Transverse colon (tissue), 4 donors: ENCODE measurements at regions not wholly inside any gene's neighbourhood (a gene's known extent, or its start where the extent isn't known, plus 50 kb on each side); places are given as distances from the start of the nearest gene placed in this dataset.

Experiments
- DNase-seq: peaks from one replicate; pipeline ENCODE4 v3.0.0-alpha.2; 2019
- H3K27ac ChIP-seq, 4 donors: fragments of 200-600 bp; sonication (generic); 2 replicates each; pipeline ENCODE4 v1.5.1; 2016 to 2018; ENCODE audit warnings: inconsistent platforms in 4 of 4
- H3K27me3 ChIP-seq: fragments of 200-600 bp; sonication (generic); 2 replicates; pipeline ENCODE4 v1.5.1; 2017; ENCODE audit warnings: inconsistent platforms
- H3K36me3 ChIP-seq, 4 donors: fragments of 200-600 bp; sonication (generic); 2 replicates each; pipeline ENCODE4 v1.5.1; 2017 to 2019; ENCODE audit warnings: inconsistent platforms in 4 of 4
- H3K4me1 ChIP-seq, 4 donors: fragments of 200-600 bp; sonication (generic); 2 replicates each; pipeline ENCODE4 v1.5.1; 2017 to 2020; ENCODE audit warnings: inconsistent platforms in 4 of 4
- H3K4me3 ChIP-seq, 4 donors: fragments of 200-600 bp; sonication (generic); 1 replicate in 1 of 4; 2 replicates in 3 of 4; pipeline versions ENCODE4 v1.5.1 to v1.6.1; 2017 to 2019; ENCODE audit warnings: inconsistent platforms in 4 of 4
- H3K9me3 ChIP-seq, 2 donors: fragments of 200-600 bp; sonication (generic); 2 replicates each; pipeline ENCODE4 v1.5.1; 2017 to 2019; ENCODE audit warnings: inconsistent platforms in 2 of 2
- CTCF ChIP-seq, 5 experiments: fragments of 200-600 bp in 3 of 5; fragments of 450-650 bp in 2 of 5; sonication (generic) in 3 of 5; IDR thresholded peaks; 1 replicate in 2 of 5; 2 replicates in 3 of 5; pipeline ENCODE4 v1.5.1; 2016 to 2017; ENCODE audit warnings: antibody characterized with exemption in 5 of 5, inconsistent platforms in 3 of 5, mild to moderate bottlenecking in 2 of 5, moderate library complexity in 1 of 5
- EP300 ChIP-seq: sonication (generic); formaldehyde crosslinking; IDR thresholded peaks from one replicate; pipeline ENCODE4 v1.6.1; 2017; ENCODE audit warnings: antibody characterized with exemption, low read depth
- POLR2A ChIP-seq: fragments of 450-650 bp; IDR thresholded peaks from one replicate; pipeline ENCODE4 v1.6.1; 2016; ENCODE audit warnings: antibody characterized with exemption, mild to moderate bottlenecking, moderate library complexity
- POLR2AphosphoS5 ChIP-seq, 3 donors: sonication (generic); formaldehyde crosslinking; IDR thresholded peaks; one replicate each; pipeline ENCODE4 v1.6.1; 2016; ENCODE audit warnings: antibody characterized with exemption in 3 of 3
- WGBS, 2 donors: methylation state at CpG; one replicate each; pipeline ENCODE4 v1.1.5; 2018; ENCODE audit warnings: low coverage in 1 of 2; 5-methylcytosine and 5-hydroxymethylcytosine counted together
- in situ Hi-C, 4 donors: fragments of 200-750 bp; cut with MboI; loops; one replicate each; pipeline versions ENCODE4 v1.15.0 to v1.15.1; 2017; ENCODE audit warnings: low sequenced_read_pairs in 3 of 4, low pct_ligation_motif_present in 1 of 4, low pct_unique_long_range_greater_than_20kb in 1 of 4
- intact Hi-C: fragments of 100-400 bp; cut with DNase I; formaldehyde crosslinking; loops from one replicate; pipeline ENCODE4 v1.15.1; 2023; ENCODE audit warnings: low total_unique reads

DNA sequence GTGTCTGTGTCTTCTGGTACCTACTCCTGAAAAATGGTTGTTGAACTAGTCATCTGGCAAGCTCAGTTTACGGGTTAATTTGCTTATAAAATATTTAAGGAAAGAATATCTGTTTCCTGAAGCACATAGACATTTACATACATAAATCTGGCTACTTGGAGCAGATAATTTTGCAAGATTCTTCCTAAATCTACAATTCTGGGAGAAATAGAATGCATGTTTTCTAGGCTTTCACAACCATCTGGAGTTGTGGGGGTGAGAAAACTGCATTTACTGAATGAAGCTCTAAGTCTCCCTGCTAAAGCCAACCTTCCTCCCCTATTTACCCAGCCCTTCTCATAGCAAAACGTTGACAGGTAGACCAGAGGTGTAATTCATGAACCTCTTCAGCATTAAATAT is 393.7 kb upstream of the ARGLU1 start:
- Histone ChIP-seq H3K4me3 (no peak overlapping the region), H3K4me1 (no peaks in the 10 kb centered on the region), H3K36me3 (no peaks in the 10 kb centered on the region), H3K9me3 (no peaks in the 10 kb centered on the region), H3K27ac (no peak overlapping the region), H3K27me3 (no peaks in the 10 kb centered on the region)
- TF ChIP-seq POLR2A (no peak), EP300 (no peak), CTCF (IDR thresholded peaks at IDR 0.05) (no peak), POLR2AphosphoS5 (IDR thresholded peaks at IDR 0.05) (no peak)
- no peak for DNase-seq
- intact Hi-C loops = no loop called here
- in situ Hi-C loops = no loop called here
- WGBS, 2 donors = 49 to 64% methylated on average over 2 of the region's 2 CpGs

GRCh38 chr13:106961216-106961615 is 393.3 kb upstream of the ARGLU1 start:
- DNase-seq = no peak
- H3K36me3 ChIP-seq = no peaks in the 10 kb centered on the region
- H3K27ac ChIP-seq = no peak overlapping the region
- TF ChIP-seq POLR2AphosphoS5 (IDR thresholded peaks at IDR 0.05) = no peak
- no peak for TF ChIP-seq CTCF (IDR thresholded peaks at IDR 0.05)
- no peak for TF ChIP-seq POLR2A
- no peaks in the 10 kb centered on the region for H3K4me1 ChIP-seq
- intact Hi-C loops (no loop called here), in situ Hi-C loops (no loop called here)
- H3K4me3 ChIP-seq = no peak overlapping the region
- no peaks in the 10 kb centered on the region for H3K27me3 ChIP-seq
- no peaks in the 10 kb centered on the region for H3K9me3 ChIP-seq
- 77 to 100% methylated on average over 1 of the region's 1 CpG for whole genome bisulfite sequencing, 2 donors

DNA sequence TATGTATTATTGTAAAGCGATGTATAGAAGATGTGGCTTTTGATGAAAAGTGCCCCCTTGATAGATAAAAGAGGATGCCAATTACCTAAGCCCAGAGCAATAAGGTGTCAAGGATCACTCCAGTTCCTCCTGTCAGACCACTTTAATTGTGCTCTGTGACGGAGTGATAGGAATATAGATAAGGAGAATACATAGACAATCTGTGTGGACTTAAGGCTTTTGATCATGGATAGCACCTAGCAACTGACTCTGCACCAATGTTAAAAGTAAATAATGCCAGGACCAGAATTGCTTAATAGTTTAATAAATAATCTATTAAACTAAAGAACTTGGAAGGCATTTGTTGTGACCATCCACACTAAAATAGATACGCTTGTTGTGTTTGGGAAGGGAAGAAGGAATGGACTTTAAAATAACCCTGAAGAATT is 390.7 kb upstream of the ARGLU1 start:
- no peak for TF ChIP-seq CTCF (IDR thresholded peaks at IDR 0.05)
- no peak for TF ChIP-seq POLR2AphosphoS5 (IDR thresholded peaks at IDR 0.05)
- TF ChIP-seq EP300 = no peak
- no peak for TF ChIP-seq POLR2A

DNA sequence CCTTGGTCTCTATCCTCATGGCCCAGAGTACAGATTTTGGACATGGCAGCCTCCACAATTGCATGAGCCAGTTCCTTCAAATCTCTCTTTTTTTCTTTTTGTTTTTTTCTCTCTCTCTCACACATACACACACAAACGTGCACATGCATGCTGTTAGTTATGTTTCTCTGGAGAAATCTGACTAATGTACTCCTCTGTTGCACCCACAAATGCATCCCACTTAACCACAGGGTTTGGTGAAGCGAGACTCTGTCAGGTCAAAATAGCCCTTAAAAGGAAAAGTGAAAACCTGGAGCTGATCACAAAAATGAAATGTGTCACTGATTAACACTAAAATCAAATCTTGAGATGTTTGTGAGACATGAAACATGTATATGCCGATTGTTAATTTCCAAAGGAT is 374.6 kb upstream of the ARGLU1 start:
- Histone ChIP-seq H3K36me3 (no peaks in the 10 kb centered on the region), H3K27ac (no peak overlapping the region), H3K4me1 (no peaks in the 10 kb centered on the region), H3K9me3 (no peaks in the 10 kb centered on the region), H3K4me3 (no peak overlapping the region), H3K27me3 (no peaks in the 10 kb centered on the region)
- no peak for DNase-seq
- 68 to 79% methylated on average over 3 of the region's 3 CpGs for WGBS, 2 donors
- in situ Hi-C loops = no loop called here
- intact Hi-C loops = no loop called here
- no peak for TF ChIP-seq CTCF (IDR thresholded peaks at IDR 0.05)
- TF ChIP-seq EP300 = no peak

More for the DNA sequence above, 390.7 kb upstream of the ARGLU1 start:
- Histone ChIP-seq H3K4me3 (no peak overlapping the region), H3K36me3 (no peaks in the 10 kb centered on the region), H3K27ac (no peak overlapping the region), H3K4me1 (no peaks in the 10 kb centered on the region), H3K9me3 (no peaks in the 10 kb centered on the region), H3K27me3 (no peaks in the 10 kb centered on the region)
- DNase-seq = no peak
- in situ Hi-C loops = no loop called here
- intact Hi-C loops = no loop called here
- WGBS, 2 donors = 58 to 70% methylated on average over 3 of the region's 3 CpGs
